Vagina (tissue), 2 donors: ENCODE measurements at regions not wholly inside any gene's neighbourhood (a gene's known extent, or its start where the extent isn't known, plus 50 kb on each side); places are given as distances from the start of the nearest gene placed in this dataset.

Experiments
- POLR2A ChIP-seq, 2 donors: fragments of 450-650 bp; IDR thresholded peaks; one replicate each; pipeline ENCODE4 v1.6.1; 2017; ENCODE audit warnings: antibody characterized with exemption in 2 of 2, mild to moderate bottlenecking in 2 of 2, moderate library complexity in 2 of 2
- POLR2AphosphoS5 ChIP-seq, 2 donors: sonication (generic); formaldehyde crosslinking; IDR thresholded peaks; one replicate each; pipeline ENCODE4 v1.9.0; 2017; ENCODE audit warnings: antibody characterized with exemption in 2 of 2, mild to moderate bottlenecking in 2 of 2, low read depth in 1 of 2; ENCODE audit not compliant: insufficient read depth in 1 of 2
- TF ChIP-seq, protein P1 (sequence below), 3 experiments: fragments of 450-650 bp in 2 of 3; fragments of 200-600 bp in 1 of 3; sonication (generic) in 1 of 3; IDR thresholded peaks; one replicate each; pipeline ENCODE4 v1.5.1; 2017 to 2019; ENCODE audit warnings: antibody characterized with exemption in 3 of 3, mild to moderate bottlenecking in 2 of 3, moderate library complexity in 2 of 3

DNA sequence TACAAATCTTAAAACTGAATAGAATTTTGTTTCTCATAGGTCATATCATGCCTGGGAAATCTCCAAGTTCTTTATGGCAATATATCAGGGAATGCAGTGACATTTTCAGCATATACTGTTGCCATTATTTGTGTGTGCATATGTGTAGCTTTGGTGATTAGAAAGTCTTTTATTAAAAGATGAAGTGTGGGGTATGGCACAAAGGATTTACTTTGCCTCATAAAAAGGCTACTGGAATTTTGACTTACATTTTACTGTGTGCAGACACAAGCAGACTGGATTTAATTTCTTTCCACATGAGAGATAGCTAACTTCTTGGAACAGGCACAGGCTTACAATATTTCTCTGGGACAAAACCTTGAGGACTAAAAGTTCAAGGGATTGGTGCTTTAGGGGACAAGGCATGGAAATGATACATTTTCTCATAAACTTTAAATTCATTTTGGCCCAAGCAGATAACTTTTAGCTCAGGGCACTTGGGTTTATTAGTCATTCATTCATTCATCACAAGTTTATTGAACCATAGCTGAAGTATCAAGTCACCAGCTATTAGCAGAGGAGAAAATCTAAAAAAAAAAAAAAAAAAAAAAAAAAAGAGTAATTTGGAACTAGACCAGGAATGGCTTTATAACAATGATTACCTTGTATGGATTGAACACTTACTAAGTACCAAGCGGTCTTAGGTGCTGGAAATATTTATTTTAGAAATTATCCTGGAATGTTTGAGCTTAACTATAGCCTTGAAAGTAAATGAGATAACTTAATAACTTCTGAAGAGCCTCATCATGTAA, 191.5 kb downstream of the SLIT2 start:
- TF ChIP-seq, protein P1, sequence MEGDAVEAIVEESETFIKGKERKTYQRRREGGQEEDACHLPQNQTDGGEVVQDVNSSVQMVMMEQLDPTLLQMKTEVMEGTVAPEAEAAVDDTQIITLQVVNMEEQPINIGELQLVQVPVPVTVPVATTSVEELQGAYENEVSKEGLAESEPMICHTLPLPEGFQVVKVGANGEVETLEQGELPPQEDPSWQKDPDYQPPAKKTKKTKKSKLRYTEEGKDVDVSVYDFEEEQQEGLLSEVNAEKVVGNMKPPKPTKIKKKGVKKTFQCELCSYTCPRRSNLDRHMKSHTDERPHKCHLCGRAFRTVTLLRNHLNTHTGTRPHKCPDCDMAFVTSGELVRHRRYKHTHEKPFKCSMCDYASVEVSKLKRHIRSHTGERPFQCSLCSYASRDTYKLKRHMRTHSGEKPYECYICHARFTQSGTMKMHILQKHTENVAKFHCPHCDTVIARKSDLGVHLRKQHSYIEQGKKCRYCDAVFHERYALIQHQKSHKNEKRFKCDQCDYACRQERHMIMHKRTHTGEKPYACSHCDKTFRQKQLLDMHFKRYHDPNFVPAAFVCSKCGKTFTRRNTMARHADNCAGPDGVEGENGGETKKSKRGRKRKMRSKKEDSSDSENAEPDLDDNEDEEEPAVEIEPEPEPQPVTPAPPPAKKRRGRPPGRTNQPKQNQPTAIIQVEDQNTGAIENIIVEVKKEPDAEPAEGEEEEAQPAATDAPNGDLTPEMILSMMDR (IDR thresholded peaks at IDR 0.05), result no peak
- TF ChIP-seq POLR2AphosphoS5 (IDR thresholded peaks at IDR 0.05; ENCODE audit: insufficient read depth in 1 of 2, low read depth in 1 of 2) (no peak), POLR2A (IDR thresholded peaks at IDR 0.05) (no peak)
